Hepatocyte (in vitro differentiated cells): ENCODE measurements at regions not wholly inside any gene's neighbourhood (a gene's known extent, or its start where the extent isn't known, plus 50 kb on each side); places are given as distances from the start of the nearest gene placed in this dataset.

ENCODE experiments used
- DNase-seq: peaks from one replicate; pipeline ENCODE4 v3.0.0-alpha.2; 2016; ENCODE audit warnings: low spot score
- H2AFZ ChIP-seq: fragments of 200-600 bp; sonication (generic); 2 replicates; pipeline ENCODE4 v1.6.0; 2016; ENCODE audit warnings: antibody characterized with exemption, mild to moderate bottlenecking
- H3K27ac ChIP-seq: fragments of 200-600 bp; sonication (generic); 2 replicates; pipeline ENCODE4 v1.5.1; 2016; ENCODE audit warnings: mild to moderate bottlenecking
- H3K27me3 ChIP-seq: fragments of 200-600 bp; sonication (generic); 2 replicates; pipeline ENCODE4 v1.6.1; 2016
- H3K36me3 ChIP-seq: fragments of 200-600 bp; sonication (generic); replicated peaks from 2 replicates; pipeline ENCODE4 v1.5.1; 2016; ENCODE audit warnings: low read depth; ENCODE audit not compliant: insufficient read depth
- H3K4me1 ChIP-seq: fragments of 200-600 bp; sonication (generic); 2 replicates; pipeline ENCODE4 v1.5.1; 2016; ENCODE audit warnings: mild to moderate bottlenecking, moderate library complexity; ENCODE audit not compliant: insufficient read depth
- H3K4me2 ChIP-seq: fragments of 200-600 bp; sonication (generic); 2 replicates; pipeline ENCODE4 v1.6.0; 2016
- H3K4me3 ChIP-seq: fragments of 200-600 bp; sonication (generic); 2 replicates; pipeline ENCODE4 v1.5.1; 2016; ENCODE audit warnings: mild to moderate bottlenecking
- H3K79me2 ChIP-seq: fragments of 200-600 bp; sonication (generic); 2 replicates; pipeline ENCODE4 v1.6.0; 2017; ENCODE audit warnings: mild to moderate bottlenecking
- H3K9me2 ChIP-seq: fragments of 200-600 bp; sonication (generic); replicated peaks from 2 replicates; pipeline ENCODE4 v1.6.0; 2017; ENCODE audit warnings: mild to moderate bottlenecking; ENCODE audit not compliant: insufficient read depth
- H3K9me3 ChIP-seq: fragments of 200-600 bp; sonication (generic); 2 replicates; pipeline ENCODE4 v1.5.1; 2016; ENCODE audit warnings: low read depth, mild to moderate bottlenecking
- H4K20me1 ChIP-seq: fragments of 200-600 bp; sonication (generic); 2 replicates; pipeline ENCODE4 v1.6.0; 2016; ENCODE audit warnings: mild to moderate bottlenecking; ENCODE audit not compliant: insufficient read depth, poor library complexity, severe bottlenecking
- EZH2 ChIP-seq: fragments of 200-600 bp; sonication (generic); IDR thresholded peaks from 2 replicates; pipeline ENCODE4 v1.6.1; 2016; ENCODE audit warnings: antibody characterized with exemption, mild to moderate bottlenecking, borderline replicate concordance
- EZH2phosphoT487 ChIP-seq: fragments of 200-600 bp; sonication (generic); IDR thresholded peaks from one replicate; pipeline ENCODE4 v1.6.1; 2018; ENCODE audit warnings: antibody characterized with exemption, mild to moderate bottlenecking, low read depth, moderate library complexity; ENCODE audit not compliant: unreplicated experiment, severe bottlenecking
- WGBS: methylation state at CpG from one replicate; pipeline ENCODE4 v1.1.6; 2016; ENCODE audit warnings: low lambda C conversion rate; ENCODE audit errors: missing lambda C conversion rate; 5-methylcytosine and 5-hydroxymethylcytosine counted together
- TF ChIP-seq, protein P1 (sequence below): fragments of 200-600 bp; sonication (generic); IDR thresholded peaks from 2 replicates; pipeline ENCODE4 v1.5.1; 2016; ENCODE audit warnings: antibody characterized with exemption, mild to moderate bottlenecking; ENCODE audit not compliant: poor library complexity

DNA sequence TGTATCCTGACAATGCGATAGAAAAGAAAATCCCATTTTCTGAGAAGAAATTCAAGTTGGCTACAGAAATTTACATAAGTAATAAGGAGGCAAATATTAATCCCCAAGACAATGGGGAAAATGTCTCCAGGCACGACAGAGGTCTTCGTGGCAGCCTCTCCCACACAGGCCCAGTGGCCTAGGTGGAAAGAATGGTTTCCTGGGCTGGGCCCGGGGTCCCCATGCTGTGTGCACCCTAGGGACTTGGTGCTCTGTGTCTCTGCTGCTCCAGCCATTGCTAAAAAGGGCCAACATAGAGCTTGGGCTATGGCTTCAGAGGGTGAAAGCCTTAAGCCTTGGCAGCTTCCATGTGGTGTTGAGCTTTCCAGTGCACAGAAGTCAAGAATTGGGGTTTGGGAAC, 102.5 kb upstream of the LYPLAL1 start:
- H3K27me3 ChIP-seq, result no peaks in the 10 kb centered on the region
- no peak overlapping the region for H2AFZ ChIP-seq
- no peaks in the 10 kb centered on the region for H3K9me2 ChIP-seq
- TF ChIP-seq, protein P1, sequence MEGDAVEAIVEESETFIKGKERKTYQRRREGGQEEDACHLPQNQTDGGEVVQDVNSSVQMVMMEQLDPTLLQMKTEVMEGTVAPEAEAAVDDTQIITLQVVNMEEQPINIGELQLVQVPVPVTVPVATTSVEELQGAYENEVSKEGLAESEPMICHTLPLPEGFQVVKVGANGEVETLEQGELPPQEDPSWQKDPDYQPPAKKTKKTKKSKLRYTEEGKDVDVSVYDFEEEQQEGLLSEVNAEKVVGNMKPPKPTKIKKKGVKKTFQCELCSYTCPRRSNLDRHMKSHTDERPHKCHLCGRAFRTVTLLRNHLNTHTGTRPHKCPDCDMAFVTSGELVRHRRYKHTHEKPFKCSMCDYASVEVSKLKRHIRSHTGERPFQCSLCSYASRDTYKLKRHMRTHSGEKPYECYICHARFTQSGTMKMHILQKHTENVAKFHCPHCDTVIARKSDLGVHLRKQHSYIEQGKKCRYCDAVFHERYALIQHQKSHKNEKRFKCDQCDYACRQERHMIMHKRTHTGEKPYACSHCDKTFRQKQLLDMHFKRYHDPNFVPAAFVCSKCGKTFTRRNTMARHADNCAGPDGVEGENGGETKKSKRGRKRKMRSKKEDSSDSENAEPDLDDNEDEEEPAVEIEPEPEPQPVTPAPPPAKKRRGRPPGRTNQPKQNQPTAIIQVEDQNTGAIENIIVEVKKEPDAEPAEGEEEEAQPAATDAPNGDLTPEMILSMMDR, result no peak
- no peak for TF ChIP-seq EZH2phosphoT487
- H3K79me2 ChIP-seq, result no peaks in the 10 kb centered on the region
- DNase-seq, result no peak
- H3K4me3 ChIP-seq, result no peak overlapping the region
- WGBS, result 85% methylated on average over 4 of the region's 4 CpGs
- no peaks in the 10 kb centered on the region for H3K36me3 ChIP-seq
- H3K9me3 ChIP-seq, result no peaks in the 10 kb centered on the region
- H3K4me1 ChIP-seq, result peaks cover 9% of the 10 kb centered on the region
- no peak overlapping the region for H3K27ac ChIP-seq
- no peaks in the 10 kb centered on the region for H4K20me1 ChIP-seq
- H3K4me2 ChIP-seq, result no peak overlapping the region

GRCh38 chr1:219072329-219072728, 101.3 kb upstream of the LYPLAL1 start:
- Histone ChIP-seq H3K4me3 (no peak overlapping the region), H3K27me3 (no peaks in the 10 kb centered on the region), H3K27ac (no peak overlapping the region), H3K36me3 (no peaks in the 10 kb centered on the region), H3K9me2 (no peaks in the 10 kb centered on the region), H3K79me2 (no peaks in the 10 kb centered on the region), H2AFZ (no peak overlapping the region), H3K4me2 (no peak overlapping the region), H3K4me1 (peaks cover 2% of the 10 kb centered on the region), H4K20me1 (no peaks in the 10 kb centered on the region), H3K9me3 (no peaks in the 10 kb centered on the region)
- WGBS, result 96% methylated on average over 5 of the region's 5 CpGs
- DNase-seq, result no peak
- TF ChIP-seq EZH2phosphoT487 (no peak), EZH2 (no peak)
- TF ChIP-seq, protein P1, result no peak

GRCh38 chr1:219074084-219074728, 99.5 kb upstream of the LYPLAL1 start:
- Histone ChIP-seq H3K9me3 (no peaks in the 10 kb centered on the region), H4K20me1 (no peaks in the 10 kb centered on the region), H3K27ac (no peak overlapping the region), H3K27me3 (no peaks in the 10 kb centered on the region), H3K4me1 (peaks cover 2% of the 10 kb centered on the region), H2AFZ (no peak overlapping the region), H3K4me3 (no peak overlapping the region), H3K9me2 (no peaks in the 10 kb centered on the region), H3K79me2 (no peaks in the 10 kb centered on the region), H3K36me3 (no peaks in the 10 kb centered on the region), H3K4me2 (no peak overlapping the region)
- no peak for DNase-seq
- TF ChIP-seq EZH2phosphoT487 (no peak), EZH2 (no peak)
- TF ChIP-seq, protein P1, result no peak
- WGBS, result 96% methylated on average over 5 of the region's 5 CpGs
